Upper lobe of left lung (tissue), 4 donors: ENCODE measurements at regions not wholly inside any gene's neighbourhood (a gene's known extent, or its start where the extent isn't known, plus 50 kb on each side); places are given as distances from the start of the nearest gene placed in this dataset.

ENCODE experiments used
- POLR2A ChIP-seq, 4 donors: fragments of 450-650 bp; IDR thresholded peaks; one replicate each; pipeline ENCODE4 v1.5.1; 2016 to 2017; ENCODE audit warnings: antibody characterized with exemption in 4 of 4, mild to moderate bottlenecking in 2 of 4
- POLR2AphosphoS5 ChIP-seq, 2 donors: sonication (generic); formaldehyde crosslinking; IDR thresholded peaks; one replicate each; pipeline ENCODE4 v1.5.1; 2017; ENCODE audit warnings: antibody characterized with exemption in 2 of 2
- TF ChIP-seq, protein P1 (sequence below), 6 experiments: fragments of 450-650 bp in 4 of 6; fragments of 200-600 bp in 2 of 6; sonication (generic) in 2 of 6; IDR thresholded peaks; one replicate each; pipeline ENCODE4 v1.5.1; 2016 to 2019; ENCODE audit warnings: antibody characterized with exemption in 6 of 6

DNA sequence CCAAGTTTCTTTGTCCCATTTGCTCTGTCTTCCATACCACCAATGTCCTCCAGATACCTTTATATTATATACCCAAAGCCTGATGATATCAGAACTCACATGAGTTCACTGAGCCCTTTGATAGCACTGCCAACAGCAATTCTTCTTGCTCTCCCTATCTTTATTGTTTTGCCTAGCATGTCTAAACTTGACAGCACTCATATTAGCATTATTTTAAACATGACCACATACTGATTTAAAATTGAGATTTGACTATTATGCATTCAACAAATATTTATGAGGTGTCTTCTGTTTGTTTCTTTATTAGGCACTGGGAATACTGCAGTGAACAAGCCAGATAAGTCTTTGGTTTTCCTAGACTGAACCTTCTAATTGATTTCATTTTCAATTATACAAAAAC lies 587.3 kb upstream of the GCFC2 start:
- TF ChIP-seq, protein P1, sequence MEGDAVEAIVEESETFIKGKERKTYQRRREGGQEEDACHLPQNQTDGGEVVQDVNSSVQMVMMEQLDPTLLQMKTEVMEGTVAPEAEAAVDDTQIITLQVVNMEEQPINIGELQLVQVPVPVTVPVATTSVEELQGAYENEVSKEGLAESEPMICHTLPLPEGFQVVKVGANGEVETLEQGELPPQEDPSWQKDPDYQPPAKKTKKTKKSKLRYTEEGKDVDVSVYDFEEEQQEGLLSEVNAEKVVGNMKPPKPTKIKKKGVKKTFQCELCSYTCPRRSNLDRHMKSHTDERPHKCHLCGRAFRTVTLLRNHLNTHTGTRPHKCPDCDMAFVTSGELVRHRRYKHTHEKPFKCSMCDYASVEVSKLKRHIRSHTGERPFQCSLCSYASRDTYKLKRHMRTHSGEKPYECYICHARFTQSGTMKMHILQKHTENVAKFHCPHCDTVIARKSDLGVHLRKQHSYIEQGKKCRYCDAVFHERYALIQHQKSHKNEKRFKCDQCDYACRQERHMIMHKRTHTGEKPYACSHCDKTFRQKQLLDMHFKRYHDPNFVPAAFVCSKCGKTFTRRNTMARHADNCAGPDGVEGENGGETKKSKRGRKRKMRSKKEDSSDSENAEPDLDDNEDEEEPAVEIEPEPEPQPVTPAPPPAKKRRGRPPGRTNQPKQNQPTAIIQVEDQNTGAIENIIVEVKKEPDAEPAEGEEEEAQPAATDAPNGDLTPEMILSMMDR (IDR thresholded peaks at IDR 0.05): no peak
- no peak for TF ChIP-seq POLR2AphosphoS5 (IDR thresholded peaks at IDR 0.05)
- no peak for TF ChIP-seq POLR2A (IDR thresholded peaks at IDR 0.05)
